HEK293 (cell line): ENCODE measurements at regions not wholly inside any gene's neighbourhood (a gene's known extent, or its start where the extent isn't known, plus 50 kb on each side); places are given as distances from the start of the nearest gene placed in this dataset.
"Not testable (repeated sequence)": the region's sequence is repeated elsewhere in the genome, so short reads cannot be mapped to it uniquely, and the experiment has no call there.

Experiments
- CTCF ChIP-seq: fragments of 450-650 bp; formaldehyde crosslinking; IDR thresholded peaks from 2 replicates; pipeline ENCODE4 v1.5.1; 2016; ENCODE audit warnings: missing biosample characterization, missing genetic modification characterization
- GFI1B ChIP-seq: fragments of 450-650 bp; formaldehyde crosslinking; IDR thresholded peaks from 2 replicates; pipeline ENCODE4 v1.5.1; 2016; ENCODE audit warnings: missing biosample characterization, missing genetic modification characterization
- KLF9 ChIP-seq: fragments of 450-650 bp; formaldehyde crosslinking; IDR thresholded peaks from 2 replicates; pipeline ENCODE4 v1.5.1; 2016; ENCODE audit warnings: missing biosample characterization, missing genetic modification characterization, low read depth
- SP2 ChIP-seq: fragments of 450-650 bp; formaldehyde crosslinking; IDR thresholded peaks from 2 replicates; pipeline ENCODE4 v1.5.1; 2016; ENCODE audit warnings: missing biosample characterization, missing genetic modification characterization
- ZBTB6 ChIP-seq: fragments of 450-650 bp; formaldehyde crosslinking; IDR thresholded peaks from 2 replicates; pipeline ENCODE4 v1.5.1; 2017; ENCODE audit warnings: missing biosample characterization, missing genetic modification characterization
- ZBTB7A ChIP-seq: fragments of 450-650 bp; formaldehyde crosslinking; IDR thresholded peaks from 2 replicates; pipeline ENCODE4 v1.5.1; 2016; ENCODE audit warnings: low read depth, missing biosample characterization, missing genetic modification characterization
- ZNF2 ChIP-seq: fragments of 450-650 bp; formaldehyde crosslinking; IDR thresholded peaks from 2 replicates; pipeline ENCODE4 v1.5.1; 2016; ENCODE audit warnings: missing biosample characterization, missing genetic modification characterization
- ZNF280C ChIP-seq: fragments of 450-650 bp; formaldehyde crosslinking; IDR thresholded peaks from 2 replicates; pipeline ENCODE4 v1.5.1; 2016; ENCODE audit warnings: missing biosample characterization, missing genetic modification characterization
- ZNF391 ChIP-seq: fragments of 450-650 bp; formaldehyde crosslinking; IDR thresholded peaks from 2 replicates; pipeline ENCODE4 v1.5.1; 2016; ENCODE audit warnings: low read depth, missing biosample characterization, missing genetic modification characterization, borderline replicate concordance
- ZNF621 ChIP-seq: fragments of 450-650 bp; formaldehyde crosslinking; IDR thresholded peaks from 2 replicates; pipeline ENCODE4 v1.5.1; 2017; ENCODE audit warnings: missing biosample characterization, missing genetic modification characterization
- ZNF792 ChIP-seq: fragments of 450-650 bp; formaldehyde crosslinking; IDR thresholded peaks from 2 replicates; pipeline ENCODE4 v1.5.1; 2016; ENCODE audit warnings: missing biosample characterization, missing genetic modification characterization
- TF ChIP-seq, protein P1 (sequence below): fragments of 450-650 bp; formaldehyde crosslinking; IDR thresholded peaks from 2 replicates; pipeline ENCODE4 v1.5.1; 2016; ENCODE audit warnings: missing biosample characterization, missing genetic modification characterization

- not testable (repeated sequence) for TF ChIP-seq ZNF2 (tag by site-specific recombination); GFI1B (tag by site-specific recombination); CTCF; ZNF792; ZNF280C (tag by site-specific recombination); SP2 (tag by site-specific recombination); KLF9 (tag by site-specific recombination); ZBTB6 (tag by site-specific recombination); ZNF391 (tag by site-specific recombination); ZNF621; ZBTB7A
- TF ChIP-seq, protein P1, sequence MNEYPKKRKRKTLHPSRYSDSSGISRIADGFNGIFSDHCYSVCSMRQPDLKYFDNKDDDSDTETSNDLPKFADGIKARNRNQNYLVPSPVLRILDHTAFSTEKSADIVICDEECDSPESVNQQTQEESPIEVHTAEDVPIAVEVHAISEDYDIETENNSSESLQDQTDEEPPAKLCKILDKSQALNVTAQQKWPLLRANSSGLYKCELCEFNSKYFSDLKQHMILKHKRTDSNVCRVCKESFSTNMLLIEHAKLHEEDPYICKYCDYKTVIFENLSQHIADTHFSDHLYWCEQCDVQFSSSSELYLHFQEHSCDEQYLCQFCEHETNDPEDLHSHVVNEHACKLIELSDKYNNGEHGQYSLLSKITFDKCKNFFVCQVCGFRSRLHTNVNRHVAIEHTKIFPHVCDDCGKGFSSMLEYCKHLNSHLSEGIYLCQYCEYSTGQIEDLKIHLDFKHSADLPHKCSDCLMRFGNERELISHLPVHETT: not testable (repeated sequence)
Observed at GRCh38 chr2:426696-427095, 138.8 kb upstream of the ALKAL2 start.
